C4-2B (cell line): ENCODE measurements at regions not wholly inside any gene's neighbourhood (a gene's known extent, or its start where the extent isn't known, plus 50 kb on each side); places are given as distances from the start of the nearest gene placed in this dataset.

ENCODE experiments used
- CTCF ChIP-seq: fragments of 450-650 bp; conservative IDR thresholded peaks from 2 replicates; pipeline ENCODE4 v1.5.1; 2017; ENCODE audit warnings: mild to moderate bottlenecking
- ZFX ChIP-seq: fragments of 450-650 bp; IDR thresholded peaks from 2 replicates; pipeline ENCODE4 v1.6.1; 2017

GRCh38 chr3:76026379-76026778, 241.0 kb upstream of the ZNF717 start:
- TF ChIP-seq CTCF (no peak), ZFX (no peak)
